ENCODE measurements at regions not wholly inside any gene's neighbourhood (a gene's known extent, or its start where the extent isn't known, plus 50 kb on each side); places are given as distances from the start of the nearest gene placed in this dataset.

DNA sequence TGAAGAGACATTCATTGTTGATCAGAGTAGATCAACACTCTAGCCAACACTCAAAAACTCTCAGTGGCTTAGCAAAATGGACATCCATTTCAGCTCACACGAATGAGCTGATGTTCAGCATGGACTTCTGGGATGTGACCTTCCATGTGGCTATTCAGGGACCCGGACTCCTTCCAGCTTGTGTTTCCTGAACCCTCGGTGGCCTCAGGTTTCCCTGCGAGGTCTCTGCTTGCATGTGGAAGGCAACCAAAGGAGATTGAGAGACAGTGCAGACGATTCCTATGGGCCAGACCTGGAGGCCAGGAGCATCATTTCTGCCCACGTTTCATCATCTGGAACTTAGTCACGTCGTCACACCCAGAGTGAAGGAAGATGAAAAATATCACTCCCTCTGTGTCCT, 1137.4 kb downstream of the TBC1D22A start:
- Histone ChIP-seq H3K79me2 (ENCODE audit: insufficient read depth, low read length) (no peaks in the 10 kb centered on the region), H3K4me1 (ENCODE audit: control insufficient read depth in 1 of 2, insufficient read depth in 2 of 2, low read length in 2 of 2) (no peaks in the 10 kb centered on the region), H3K27ac (ENCODE audit: low read depth, low read length) (no peak overlapping the region), H4K20me1 (ENCODE audit: insufficient read depth) (no peaks in the 10 kb centered on the region), H2AFZ (ENCODE audit: low read depth, low read length, poor library complexity, severe bottlenecking) (no peak overlapping the region), H3K9me2 (ENCODE audit: insufficient read depth) (no peaks in the 10 kb centered on the region), H3K4me2 (ENCODE audit: low read length) (no peak overlapping the region), H3K36me3 (ENCODE audit: control insufficient read depth in 1 of 2, insufficient read depth in 2 of 2, low read length in 2 of 2) (no peaks in the 10 kb centered on the region), H3K27me3 (ENCODE audit: insufficient read depth, low read length) (no peaks in the 10 kb centered on the region), H3K9me3 (ENCODE audit: control insufficient read depth in 1 of 2, insufficient read depth in 1 of 2, low read depth in 1 of 2, low read length in 2 of 2) (0 out of 4 replicates have a peak, but pooled peaks cover 0 to 4% of the 10 kb centered on the region in 2 experiments), H3K9ac (ENCODE audit: low read length) (no peak overlapping the region), H3K4me3 (replicated peaks in 1 of 2; ENCODE audit: low read depth in 1 of 2, low read length in 2 of 2) (no peak overlapping the region)
- CTCF ChIA-PET = no interaction called here
- ATAC-seq (no peak), DNase-seq (ENCODE audit: low read depth, low spot score) (no peak)
- TF ChIP-seq POLR2A (IDR thresholded peaks at IDR 0.05; ENCODE audit: borderline replicate concordance, extremely low read depth, insufficient read depth, insufficient read length) (no peak), SRF (IDR thresholded peaks at IDR 0.05; ENCODE audit: low read depth) (no peak), CTCF (IDR thresholded peaks at IDR 0.05 in 2 of 3, conservative IDR thresholded peaks at IDR 0.05 in 1 of 3; ENCODE audit: borderline replicate concordance in 1 of 3, insufficient read depth in 1 of 3, low read depth in 2 of 3, low read length in 2 of 3) (no peak), SIN3A (IDR thresholded peaks at IDR 0.05; ENCODE audit: low read depth) (no peak), ATF3 (IDR thresholded peaks at IDR 0.05) (no peak)
- TF ChIP-seq, protein P1, sequence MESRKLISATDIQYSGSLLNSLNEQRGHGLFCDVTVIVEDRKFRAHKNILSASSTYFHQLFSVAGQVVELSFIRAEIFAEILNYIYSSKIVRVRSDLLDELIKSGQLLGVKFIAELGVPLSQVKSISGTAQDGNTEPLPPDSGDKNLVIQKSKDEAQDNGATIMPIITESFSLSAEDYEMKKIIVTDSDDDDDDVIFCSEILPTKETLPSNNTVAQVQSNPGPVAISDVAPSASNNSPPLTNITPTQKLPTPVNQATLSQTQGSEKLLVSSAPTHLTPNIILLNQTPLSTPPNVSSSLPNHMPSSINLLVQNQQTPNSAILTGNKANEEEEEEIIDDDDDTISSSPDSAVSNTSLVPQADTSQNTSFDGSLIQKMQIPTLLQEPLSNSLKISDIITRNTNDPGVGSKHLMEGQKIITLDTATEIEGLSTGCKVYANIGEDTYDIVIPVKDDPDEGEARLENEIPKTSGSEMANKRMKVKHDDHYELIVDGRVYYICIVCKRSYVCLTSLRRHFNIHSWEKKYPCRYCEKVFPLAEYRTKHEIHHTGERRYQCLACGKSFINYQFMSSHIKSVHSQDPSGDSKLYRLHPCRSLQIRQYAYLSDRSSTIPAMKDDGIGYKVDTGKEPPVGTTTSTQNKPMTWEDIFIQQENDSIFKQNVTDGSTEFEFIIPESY (IDR thresholded peaks at IDR 0.05; ENCODE audit: extremely low read depth, insufficient replicate concordance, low read length) = no peak
- intact Hi-C loops (cut with micrococcal nuclease) = no loop called here
- BruUV-seq (replicated peaks) = no TSS peak
- POLR2A ChIA-PET = no interaction called here
- RAD21 ChIA-PET (ENCODE audit: low non-redundant PET in 1 of 2, low total read pairs in 2 of 2, uncharacterized antibody in 2 of 2, unreplicated experiment in 2 of 2) = no interaction called here
